Activated T-cell treated with anti-CD3 and anti-CD28 coated beads for 1 hour (primary cell): ENCODE measurements at regions not wholly inside any gene's neighbourhood (a gene's known extent, or its start where the extent isn't known, plus 50 kb on each side); places are given as distances from the start of the nearest gene placed in this dataset.
"Not testable (repeated sequence)": the region's sequence is repeated elsewhere in the genome, so short reads cannot be mapped to it uniquely, and the experiment has no call there.

ENCODE experiments used
- DNase-seq: peaks from one replicate; pipeline ENCODE4 v3.0.0-alpha.2; 2020; ENCODE audit warnings: low read depth

DNA sequence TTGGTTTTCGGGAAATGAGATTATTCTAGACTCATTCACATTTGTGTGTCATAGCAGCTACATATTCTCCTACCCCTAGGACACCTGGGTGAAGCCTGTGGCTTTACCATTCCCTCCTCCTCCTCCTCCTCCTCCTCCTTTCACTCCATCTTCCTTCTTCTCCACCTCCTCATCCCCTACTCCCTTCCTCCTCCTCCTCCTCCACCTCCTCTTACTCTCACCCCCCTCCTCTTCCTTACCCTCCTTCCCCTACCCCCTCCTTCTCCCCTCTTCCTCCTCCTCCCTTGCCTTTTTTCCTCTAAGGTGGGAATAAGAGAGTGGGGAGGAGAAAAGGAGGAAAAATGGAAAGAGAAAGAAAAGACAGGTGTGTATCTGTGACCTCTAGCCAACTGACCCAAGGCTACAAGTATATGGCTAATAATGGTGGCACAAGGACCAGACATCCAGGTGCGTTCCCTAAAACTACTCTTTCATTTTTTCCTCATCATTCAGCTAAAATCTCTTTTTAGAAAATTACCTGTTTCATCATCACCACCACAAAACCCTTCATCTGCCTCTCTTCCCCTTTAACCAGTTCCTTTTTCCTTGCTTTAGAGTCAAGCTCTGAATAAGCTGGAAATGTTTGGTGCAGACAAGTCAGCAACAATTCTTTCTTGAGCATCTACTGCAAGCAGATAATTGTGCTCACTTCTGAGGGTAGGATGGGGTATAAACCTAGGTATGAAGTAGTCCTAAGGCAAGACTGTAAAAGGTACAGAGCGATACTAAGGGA is 149.8 kb upstream of the FOXN3 start:
- DNase-seq, result no peak

DNA sequence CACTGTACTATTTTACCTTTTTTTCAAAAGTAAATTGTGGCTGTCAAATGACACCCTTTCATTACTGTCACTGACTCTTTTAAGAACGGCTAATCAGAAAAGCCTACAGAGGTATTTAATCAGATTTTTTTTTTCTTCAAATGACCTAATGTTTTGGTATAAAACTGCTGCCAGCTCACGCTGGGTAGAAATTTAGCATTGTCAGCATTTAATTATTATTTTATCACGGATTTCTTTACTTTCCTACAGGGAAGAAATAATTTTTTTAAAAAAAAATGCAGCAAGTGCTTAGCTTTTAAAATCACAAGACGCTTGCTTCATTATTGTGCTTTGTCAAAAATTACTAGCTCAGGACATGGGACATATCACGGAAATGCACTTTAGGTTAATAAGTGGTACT is 149.1 kb upstream of the FOXN3 start:
- no peak for DNase-seq

GRCh38 chr14:89565607-89566006 is 148.6 kb upstream of the FOXN3 start:
- no peak for DNase-seq

GRCh38 chr14:89564989-89565388 is 148.0 kb upstream of the FOXN3 start:
- DNase-seq, result no peak

GRCh38 chr14:89564286-89564957 is 147.4 kb upstream of the FOXN3 start:
- no peak for DNase-seq

DNA sequence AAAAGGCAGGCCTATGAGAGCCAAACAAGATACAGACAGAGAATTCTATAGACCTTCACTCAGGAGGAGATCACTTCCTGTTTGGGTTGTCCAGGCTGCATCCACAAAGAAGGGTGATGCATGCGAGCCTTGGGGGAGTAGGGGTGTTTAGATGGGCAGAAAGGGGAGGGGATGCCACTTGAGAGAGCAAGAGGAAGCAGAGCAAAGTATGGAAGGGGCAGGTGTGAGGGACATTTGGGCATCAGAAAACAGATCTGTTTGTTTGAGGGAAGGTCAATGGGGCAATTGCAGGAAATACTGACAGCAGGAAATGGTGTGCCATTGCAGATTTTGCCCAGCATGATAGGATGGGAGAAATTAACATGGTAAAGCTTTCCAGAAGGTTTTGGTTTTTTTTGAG is 146.4 kb upstream of the FOXN3 start:
- DNase-seq, result no peak

GRCh38 chr14:89551955-89552354 is 134.9 kb upstream of the FOXN3 start:
- no peak for DNase-seq

DNA sequence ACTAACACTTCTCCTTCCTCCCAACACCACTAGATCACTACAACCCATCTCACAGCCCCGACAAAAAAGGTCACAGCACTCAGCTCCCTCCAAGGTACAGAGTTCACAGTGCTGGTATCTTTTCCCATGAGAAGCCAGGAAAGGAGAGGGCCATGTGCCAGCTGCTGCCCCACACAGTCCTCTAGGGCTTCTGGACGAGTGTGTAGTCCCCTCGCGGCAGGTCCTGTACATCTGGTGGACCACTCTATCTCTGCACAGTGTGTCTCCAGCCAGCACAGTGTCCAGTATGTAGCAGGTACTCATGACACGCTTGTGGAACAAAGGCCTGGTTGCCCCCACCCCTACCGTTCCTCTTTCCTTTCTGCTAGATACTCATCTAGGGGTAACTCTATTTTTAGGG is 134.4 kb upstream of the FOXN3 start:
- no peak for DNase-seq

DNA sequence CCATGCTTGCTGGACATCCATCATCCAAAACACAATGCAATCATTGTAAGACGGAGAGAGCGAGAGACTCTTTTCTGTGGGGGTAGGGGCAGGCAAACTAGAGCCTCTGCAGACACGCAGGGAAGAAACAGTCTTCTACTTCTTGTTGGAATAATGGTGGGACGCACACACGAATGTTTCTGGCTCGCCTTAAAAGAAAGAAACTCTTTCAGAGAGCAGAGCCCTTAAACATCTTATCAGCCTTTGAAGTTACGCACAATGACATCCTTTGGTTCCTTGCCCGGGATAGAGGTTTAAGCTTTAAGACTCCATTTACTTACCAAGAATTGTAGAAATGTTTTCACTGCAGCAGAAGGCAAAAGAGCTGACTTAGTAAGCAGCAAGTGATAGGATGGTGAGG is 133.8 kb upstream of the FOXN3 start:
- no peak for DNase-seq

DNA sequence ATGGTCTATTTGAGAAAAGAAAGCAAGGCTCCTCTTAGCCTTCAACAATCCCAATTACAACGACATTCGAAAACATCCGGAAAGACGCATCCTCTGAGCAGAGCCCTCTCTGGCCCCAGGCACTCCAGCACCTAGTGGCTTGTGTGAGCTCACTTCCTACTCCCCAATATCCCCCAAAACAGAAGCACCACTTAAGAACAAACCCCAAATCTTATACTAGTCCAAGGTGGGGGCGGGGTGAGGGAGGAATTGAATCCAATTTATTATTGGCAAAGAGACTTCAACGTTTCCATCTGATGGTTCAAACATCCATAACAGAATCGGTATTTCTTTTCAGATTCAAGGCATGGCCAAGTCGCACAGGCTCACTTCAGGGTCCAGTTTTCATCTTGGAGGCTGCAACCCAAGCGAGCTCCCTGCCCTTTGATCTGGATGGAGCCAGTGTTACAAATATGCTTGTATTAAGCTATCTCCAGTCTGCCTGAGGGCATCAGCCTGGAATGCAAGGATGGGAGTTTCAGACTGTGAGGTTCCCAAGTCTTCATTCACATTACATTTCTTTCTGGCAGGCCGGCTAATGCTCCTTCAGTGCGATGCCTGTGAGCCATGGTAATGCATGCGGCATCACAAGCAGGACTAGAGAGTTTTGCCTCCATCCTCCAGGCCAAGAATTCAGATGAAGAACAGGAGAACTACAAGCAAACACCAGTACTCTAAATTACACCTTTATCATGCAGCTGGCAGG is 132.5 kb upstream of the FOXN3 start:
- no peak for DNase-seq

- DNase-seq, result not testable (repeated sequence)
Observed at GRCh38 chr14:89547047-89547446, 130.0 kb upstream of the FOXN3 start.

- DNase-seq, result no peak
Observed at GRCh38 chr14:89544636-89545301, 127.7 kb upstream of the FOXN3 start.

- DNase-seq, result no peak
Observed at GRCh38 chr14:89543425-89543790, 126.4 kb upstream of the FOXN3 start.

- no peak for DNase-seq
Observed at GRCh38 chr14:89542786-89543424, 125.9 kb upstream of the FOXN3 start.

DNA sequence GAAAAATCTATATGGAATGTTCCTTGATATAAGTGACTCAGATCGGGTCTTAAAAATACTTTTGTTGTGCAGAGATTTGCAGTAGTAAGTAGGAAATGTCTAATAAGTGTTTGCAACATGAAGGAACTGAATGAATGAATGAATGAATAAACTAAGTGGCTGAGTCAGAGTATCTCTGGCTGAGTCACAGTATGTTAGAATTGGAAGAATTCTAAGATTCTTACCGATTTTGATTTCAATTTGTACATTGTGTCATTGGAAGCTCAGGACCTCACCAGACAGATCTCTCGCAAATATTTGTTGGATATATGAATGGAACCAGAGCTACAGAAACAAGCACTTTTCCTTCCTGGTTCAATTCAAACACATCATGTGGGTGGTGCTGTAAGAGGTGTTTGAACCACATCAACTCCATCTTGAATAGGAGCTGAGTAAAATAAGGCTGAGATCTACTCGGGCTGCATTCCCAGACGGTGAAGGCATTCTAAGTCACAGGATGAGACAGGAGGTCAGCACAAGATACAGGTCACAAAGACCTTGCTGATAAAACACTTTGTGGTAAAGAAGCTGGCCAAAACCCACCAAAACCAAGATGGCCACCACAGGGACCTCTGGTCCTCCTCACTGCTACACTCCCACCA is 123.9 kb upstream of the FOXN3 start:
- no peak for DNase-seq

DNA sequence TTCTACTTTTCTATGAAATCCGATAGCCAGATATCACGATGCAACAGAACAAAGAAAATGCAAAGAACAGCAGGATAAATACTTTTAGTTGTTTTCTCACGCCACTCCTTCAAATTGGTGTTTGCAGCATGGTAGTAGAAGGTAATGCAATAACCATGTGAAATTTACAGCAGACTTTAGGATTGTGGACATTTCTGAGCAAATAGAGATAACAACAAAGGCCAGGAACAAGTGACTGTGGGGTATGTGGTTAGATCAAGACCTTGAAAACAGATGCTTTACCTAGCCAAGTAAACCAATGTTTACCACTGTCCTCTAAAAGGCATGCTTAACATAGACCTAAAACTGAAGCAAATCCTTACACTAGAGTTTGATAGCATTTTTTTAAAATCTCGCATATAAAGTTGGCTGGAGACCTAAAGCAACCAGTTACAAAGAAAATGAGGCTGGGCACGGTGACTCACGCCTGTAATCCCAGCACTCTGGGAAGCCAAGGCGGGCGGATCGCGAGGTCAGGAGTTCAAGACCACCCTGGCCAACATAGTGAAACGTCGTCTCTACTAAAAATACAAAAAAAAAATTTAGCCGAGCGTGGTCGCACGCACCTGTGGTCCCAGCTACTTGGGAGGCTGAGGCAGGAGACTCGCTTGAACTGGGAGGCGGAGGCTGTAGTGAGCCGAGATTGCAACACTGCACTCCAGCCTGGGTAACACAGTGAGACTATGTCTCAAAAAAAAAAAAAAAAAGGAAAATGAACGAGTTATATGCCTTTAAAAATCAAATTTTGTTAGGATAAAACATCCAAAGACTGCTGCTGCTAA is 123.2 kb upstream of the FOXN3 start:
- DNase-seq, result no peak

- DNase-seq, result no peak
Observed at GRCh38 chr14:89537911-89538310, 120.9 kb upstream of the FOXN3 start.

DNA sequence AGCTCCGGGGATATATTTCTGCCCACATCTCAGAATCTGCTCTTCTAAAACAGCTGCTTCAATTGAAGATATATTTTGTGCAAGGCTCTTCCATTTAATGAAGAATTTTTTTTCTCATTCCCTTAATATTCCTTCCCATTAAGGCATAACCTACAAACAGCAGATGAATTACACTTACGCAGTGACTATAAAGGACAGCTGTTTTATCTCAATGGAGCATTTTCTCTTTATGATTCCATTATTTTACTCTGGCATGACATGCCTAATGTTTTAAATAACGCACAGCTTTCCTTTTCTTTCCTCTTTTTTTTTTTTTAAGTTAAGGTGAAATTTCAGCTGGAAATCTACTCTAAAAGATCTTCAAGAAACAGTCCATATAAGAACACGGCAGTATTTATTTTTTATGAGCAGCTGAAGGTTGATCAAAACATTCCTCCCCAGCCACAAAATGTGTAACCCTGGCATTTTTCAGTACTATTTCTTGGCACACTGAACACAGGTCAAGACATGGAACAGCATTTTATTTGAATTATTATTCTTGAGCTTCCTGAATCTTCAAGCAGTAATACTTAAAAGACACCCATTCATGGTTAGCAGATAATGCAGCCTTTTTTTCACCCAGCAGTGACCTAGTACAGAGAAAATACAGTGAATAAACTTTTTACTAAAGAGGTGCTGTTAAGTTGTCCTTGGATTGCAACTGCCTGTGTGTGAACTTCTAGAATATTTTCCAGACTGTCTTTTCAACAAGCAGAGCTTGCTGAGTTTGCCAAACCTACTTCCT is 118.1 kb upstream of the FOXN3 start:
- no peak for DNase-seq

GRCh38 chr14:89533766-89534165 is 116.7 kb upstream of the FOXN3 start:
- no peak for DNase-seq

DNA sequence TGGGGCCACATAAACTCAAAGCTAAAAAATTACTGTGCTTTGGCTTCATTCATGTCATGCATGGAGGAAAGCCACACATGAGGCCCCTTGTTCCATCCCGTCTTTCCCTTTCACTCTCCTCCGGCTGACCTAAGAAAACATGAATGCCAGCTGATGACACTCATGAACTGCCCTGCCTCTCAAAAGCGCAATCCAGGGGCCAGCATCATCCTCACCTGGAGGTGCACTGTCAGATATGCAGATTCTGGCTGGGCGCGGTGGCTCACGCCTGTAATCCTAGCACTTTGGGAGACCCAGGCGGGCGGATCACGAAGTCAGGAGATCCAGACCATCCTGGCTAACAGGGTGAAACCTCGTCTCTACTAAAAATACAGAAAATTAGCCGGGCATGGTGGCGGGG is 116.1 kb upstream of the FOXN3 start:
- no peak for DNase-seq
